ENCODE measurements at regions not wholly inside any gene's neighbourhood (a gene's known extent, or its start where the extent isn't known, plus 50 kb on each side); places are given as distances from the start of the nearest gene placed in this dataset.

GRCh38 chr4:138003248-138003647 is 238.9 kb downstream of the SLC7A11 start:
- peaks cover 0 to 4% of the 10 kb centered on the region in 2 experiments for H3K36me3 ChIP-seq (replicated peaks in 1 of 2; ENCODE audit: control insufficient read depth in 1 of 2, insufficient read depth in 2 of 2, low read length in 1 of 2)
- H3K4me1 ChIP-seq (ENCODE audit: control insufficient read depth in 1 of 2, insufficient read depth in 2 of 2, low read depth in 1 of 2, low read length in 1 of 2): no peaks in the 10 kb centered on the region; a peak in 1 of 4 replicates
- no peaks in the 10 kb centered on the region for H3K9me3 ChIP-seq
- no peak overlapping the region for H3K4me3 ChIP-seq (ENCODE audit: low read depth in 2 of 2, low read length in 1 of 2)
- H3K27me3 ChIP-seq (ENCODE audit: insufficient read depth): no peaks in the 10 kb centered on the region
- no peaks in the 10 kb centered on the region for H4K20me1 ChIP-seq (ENCODE audit: insufficient read depth)
- no peak overlapping the region for H2AFZ ChIP-seq (ENCODE audit: low read depth)
- no peaks in the 10 kb centered on the region for H3F3A ChIP-seq (replicated peaks; ENCODE audit: insufficient read depth)
- H3K79me2 ChIP-seq (ENCODE audit: insufficient read depth): no peaks in the 10 kb centered on the region
- TF ChIP-seq EP300 (IDR thresholded peaks at IDR 0.05; ENCODE audit: borderline replicate concordance in 1 of 2, low read depth in 1 of 2, low read length in 1 of 2) (no peak), TCF12 (IDR thresholded peaks at IDR 0.05) (no peak), ELF1 (IDR thresholded peaks at IDR 0.05) (no peak), REST (IDR thresholded peaks at IDR 0.05; ENCODE audit: low read depth, low read length) (no peak), JUND (IDR thresholded peaks at IDR 0.05) (no peak), SMC3 (IDR thresholded peaks at IDR 0.05; ENCODE audit: low read depth, low read length) (no peak), IRF3 (IDR thresholded peaks at IDR 0.05; ENCODE audit: low read depth, low read length) (no peak), MAX (IDR thresholded peaks at IDR 0.05; ENCODE audit: low read depth) (no peak), ZBTB33 (IDR thresholded peaks at IDR 0.05; ENCODE audit: borderline replicate concordance, low read depth) (no peak), FOSL2 (IDR thresholded peaks at IDR 0.05; ENCODE audit: borderline replicate concordance, low read depth) (no peak), RAD21 (IDR thresholded peaks at IDR 0.05; ENCODE audit: low read length) (no peak), FOXJ3 (CRISPR knock-in tag; IDR thresholded peaks at IDR 0.05) (no peak), MXI1 (IDR thresholded peaks at IDR 0.05; ENCODE audit: low read depth, low read length) (no peak), GATA2 (CRISPR knock-in tag; IDR thresholded peaks at IDR 0.05) (no peak)
- CTCF ChIA-PET: no interaction called here
- POLR2A ChIA-PET: no interaction called here
- no peak for DNase-seq
- H3K9me2 ChIP-seq: no peaks in the 10 kb centered on the region
- H3K4me2 ChIP-seq: no peak overlapping the region
- H3K9ac ChIP-seq: no peak overlapping the region
- H3K27ac ChIP-seq (ENCODE audit: low read depth in 2 of 2, low read length in 1 of 2): no peak overlapping the region
